ENCODE measurements at regions not wholly inside any gene's neighbourhood (a gene's known extent, or its start where the extent isn't known, plus 50 kb on each side); places are given as distances from the start of the nearest gene placed in this dataset.
"Not testable (repeated sequence)": the region's sequence is repeated elsewhere in the genome, so short reads cannot be mapped to it uniquely, and the experiment has no call there.

GRCh38 chr11:122572592-122572991, 82.9 kb upstream of the UBASH3B start:
- WGBS (ENCODE audit: extremely low coverage, insufficient coverage, insufficient read length) = no CpG with 5 or more reads among the region's 3 CpGs
- H3K27ac ChIP-seq (ENCODE audit: low read depth, low read length) = no peak overlapping the region
- H3K36me3 ChIP-seq (ENCODE audit: control insufficient read depth in 1 of 2, insufficient read depth in 2 of 2, low read length in 2 of 2) = no peaks in the 10 kb centered on the region
- no peaks in the 10 kb centered on the region for H3K79me2 ChIP-seq (ENCODE audit: control insufficient read depth, insufficient read depth, low read length, poor library complexity)
- H3K4ac ChIP-seq (ENCODE audit: low read depth, low read length) = no peak overlapping the region
- H2BK5ac ChIP-seq (ENCODE audit: low read depth, low read length, poor library complexity) = no peak overlapping the region
- no peaks in the 10 kb centered on the region for H3K9me3 ChIP-seq (ENCODE audit: insufficient read depth, low read depth, low read length)
- no peaks in the 10 kb centered on the region for H3K27me3 ChIP-seq (ENCODE audit: insufficient read depth, low read length)
- H3K23ac ChIP-seq (ENCODE audit: low read length) = no peak overlapping the region
- no peaks in the 10 kb centered on the region for H3K79me1 ChIP-seq (ENCODE audit: low read length)
- H2BK120ac ChIP-seq (ENCODE audit: insufficient read depth, low read length, poor library complexity) = no peak overlapping the region
- no peaks in the 10 kb centered on the region for H3K4me1 ChIP-seq (ENCODE audit: control insufficient read depth in 1 of 2, insufficient read depth in 2 of 2, low read length in 2 of 2)
- H3K9ac ChIP-seq (ENCODE audit: low read length) = no peak overlapping the region
- no peak overlapping the region for H4K12ac ChIP-seq (ENCODE audit: low read depth, low read length)
- no peak overlapping the region for H3K14ac ChIP-seq (ENCODE audit: low read length)
- no peak overlapping the region for H2BK12ac ChIP-seq (ENCODE audit: low read length)
- DNase-seq = no peak
- no peak overlapping the region for H4K8ac ChIP-seq (ENCODE audit: low read depth, low read length)
- H4K91ac ChIP-seq (ENCODE audit: low read depth, low read length) = no peak overlapping the region
- H3K18ac ChIP-seq (ENCODE audit: low read length) = no peak overlapping the region
- no peak overlapping the region for H2AFZ ChIP-seq (ENCODE audit: insufficient read depth, low read length, poor library complexity)
- no peak overlapping the region for H3K4me3 ChIP-seq (ENCODE audit: low read depth, low read length)
- H3K4me2 ChIP-seq (ENCODE audit: low read length) = no peak overlapping the region
- H2AK5ac ChIP-seq (ENCODE audit: low read length) = no peak overlapping the region

- no peaks in the 10 kb centered on the region for H3K27me3 ChIP-seq (ENCODE audit: insufficient read depth, low read length)
- no peak overlapping the region for H4K12ac ChIP-seq (ENCODE audit: low read depth, low read length)
- H3K79me2 ChIP-seq (ENCODE audit: control insufficient read depth, insufficient read depth, low read length, poor library complexity) = no peaks in the 10 kb centered on the region
- peaks cover 2% of the 10 kb centered on the region for H3K9me3 ChIP-seq (ENCODE audit: insufficient read depth, low read depth, low read length)
- no peak overlapping the region for H2BK120ac ChIP-seq (ENCODE audit: insufficient read depth, low read length, poor library complexity)
- H3K14ac ChIP-seq (ENCODE audit: low read length) = no peak overlapping the region
- no peak overlapping the region for H4K91ac ChIP-seq (ENCODE audit: low read depth, low read length)
- H3K4me1 ChIP-seq (ENCODE audit: control insufficient read depth in 1 of 2, insufficient read depth in 2 of 2, low read length in 2 of 2) = no peaks in the 10 kb centered on the region
- H3K4me2 ChIP-seq (ENCODE audit: low read length) = no peak overlapping the region
- H3K27ac ChIP-seq (ENCODE audit: low read depth, low read length) = no peak overlapping the region
- no peaks in the 10 kb centered on the region for H3K36me3 ChIP-seq (ENCODE audit: control insufficient read depth in 1 of 2, insufficient read depth in 2 of 2, low read length in 2 of 2)
- H3K4me3 ChIP-seq (ENCODE audit: low read depth, low read length) = no peak overlapping the region
- no peak overlapping the region for H3K18ac ChIP-seq (ENCODE audit: low read length)
- no peak overlapping the region for H3K23ac ChIP-seq (ENCODE audit: low read length)
- no peak overlapping the region for H3K4ac ChIP-seq (ENCODE audit: low read depth, low read length)
- H3K9ac ChIP-seq (ENCODE audit: low read length) = no peak overlapping the region
- H2AFZ ChIP-seq (ENCODE audit: insufficient read depth, low read length, poor library complexity) = no peak overlapping the region
- H4K8ac ChIP-seq (ENCODE audit: low read depth, low read length) = no peak overlapping the region
- H2BK12ac ChIP-seq (ENCODE audit: low read length) = no peak overlapping the region
- DNase-seq = no peak
- no peak overlapping the region for H2BK5ac ChIP-seq (ENCODE audit: low read depth, low read length, poor library complexity)
- H2AK5ac ChIP-seq (ENCODE audit: low read length) = no peak overlapping the region
- no peaks in the 10 kb centered on the region for H3K79me1 ChIP-seq (ENCODE audit: low read length)
- no CpG with 5 or more reads among the region's 3 CpGs for WGBS (ENCODE audit: extremely low coverage, insufficient coverage, insufficient read length)
Measured at GRCh38 chr11:122563761-122564160, 91.8 kb upstream of the UBASH3B start.

GRCh38 chr11:122559734-122560382, 95.7 kb upstream of the UBASH3B start:
- H3K9ac ChIP-seq (ENCODE audit: low read length) = no peak overlapping the region
- H3K4me3 ChIP-seq (ENCODE audit: low read depth, low read length) = no peak overlapping the region
- H3K4me1 ChIP-seq (ENCODE audit: control insufficient read depth in 1 of 2, insufficient read depth in 2 of 2, low read length in 2 of 2) = no peaks in the 10 kb centered on the region
- no peak overlapping the region for H2BK12ac ChIP-seq (ENCODE audit: low read length)
- no peak overlapping the region for H3K4ac ChIP-seq (ENCODE audit: low read depth, low read length)
- no peak overlapping the region for H3K4me2 ChIP-seq (ENCODE audit: low read length)
- H3K27ac ChIP-seq (ENCODE audit: low read depth, low read length) = no peak overlapping the region
- H3K14ac ChIP-seq (ENCODE audit: low read length) = no peak overlapping the region
- no CpG with 5 or more reads among the region's 9 CpGs for WGBS (ENCODE audit: extremely low coverage, insufficient coverage, insufficient read length)
- H4K8ac ChIP-seq (ENCODE audit: low read depth, low read length) = no peak overlapping the region
- no peak overlapping the region for H2AK5ac ChIP-seq (ENCODE audit: low read length)
- no peak overlapping the region for H4K12ac ChIP-seq (ENCODE audit: low read depth, low read length)
- peak in 1 of 2 donors; percentile 2 for DNase-seq
- H3K79me1 ChIP-seq (ENCODE audit: low read length) = no peaks in the 10 kb centered on the region
- peaks cover 2% of the 10 kb centered on the region for H3K9me3 ChIP-seq (ENCODE audit: insufficient read depth, low read depth, low read length)
- H2AFZ ChIP-seq (ENCODE audit: insufficient read depth, low read length, poor library complexity) = no peak overlapping the region
- H2BK120ac ChIP-seq (ENCODE audit: insufficient read depth, low read length, poor library complexity) = no peak overlapping the region
- no peaks in the 10 kb centered on the region for H3K27me3 ChIP-seq (ENCODE audit: insufficient read depth, low read length)
- no peak overlapping the region for H3K18ac ChIP-seq (ENCODE audit: low read length)
- no peak overlapping the region for H3K23ac ChIP-seq (ENCODE audit: low read length)
- no peak overlapping the region for H2BK5ac ChIP-seq (ENCODE audit: low read depth, low read length, poor library complexity)
- H3K79me2 ChIP-seq (ENCODE audit: control insufficient read depth, insufficient read depth, low read length, poor library complexity) = no peaks in the 10 kb centered on the region
- no peak overlapping the region for H4K91ac ChIP-seq (ENCODE audit: low read depth, low read length)
- H3K36me3 ChIP-seq (ENCODE audit: control insufficient read depth in 1 of 2, insufficient read depth in 2 of 2, low read length in 2 of 2) = no peaks in the 10 kb centered on the region

- not testable (repeated sequence) for H3K14ac ChIP-seq (ENCODE audit: low read length); H3K79me1 ChIP-seq (ENCODE audit: low read length); H4K91ac ChIP-seq (ENCODE audit: low read depth, low read length); H3K9ac ChIP-seq (ENCODE audit: low read length); H3K4me3 ChIP-seq (ENCODE audit: low read depth, low read length); H3K9me3 ChIP-seq (ENCODE audit: insufficient read depth, low read depth, low read length); H3K36me3 ChIP-seq (ENCODE audit: control insufficient read depth in 1 of 2, insufficient read depth in 2 of 2, low read length in 2 of 2); DNase-seq; H2AFZ ChIP-seq (ENCODE audit: insufficient read depth, low read length, poor library complexity); H3K79me2 ChIP-seq (ENCODE audit: control insufficient read depth, insufficient read depth, low read length, poor library complexity); H3K4me1 ChIP-seq (ENCODE audit: control insufficient read depth in 1 of 2, insufficient read depth in 2 of 2, low read length in 2 of 2); H4K8ac ChIP-seq (ENCODE audit: low read depth, low read length); H3K4ac ChIP-seq (ENCODE audit: low read depth, low read length); H3K18ac ChIP-seq (ENCODE audit: low read length); H3K23ac ChIP-seq (ENCODE audit: low read length); H2BK12ac ChIP-seq (ENCODE audit: low read length); H2BK120ac ChIP-seq (ENCODE audit: insufficient read depth, low read length, poor library complexity); H2AK5ac ChIP-seq (ENCODE audit: low read length); H4K12ac ChIP-seq (ENCODE audit: low read depth, low read length); H3K4me2 ChIP-seq (ENCODE audit: low read length); H3K27me3 ChIP-seq (ENCODE audit: insufficient read depth, low read length); H2BK5ac ChIP-seq (ENCODE audit: low read depth, low read length, poor library complexity); H3K27ac ChIP-seq (ENCODE audit: low read depth, low read length)
- WGBS (ENCODE audit: extremely low coverage, insufficient coverage, insufficient read length) = no CpG with 5 or more reads among the region's 9 CpGs
Measured at GRCh38 chr11:122559218-122559617, 96.3 kb upstream of the UBASH3B start.
